HCT116 (cell line): ENCODE measurements at regions not wholly inside any gene's neighbourhood (a gene's known extent, or its start where the extent isn't known, plus 50 kb on each side); places are given as distances from the start of the nearest gene placed in this dataset.

Experiments used
- ATAC-seq: fragments of 200-7000 bp; cut with Tn5 transposase; 2 replicates; pipeline ENCODE4 v1.9.1; 2020; ENCODE audit warnings: mild to moderate bottlenecking, moderate library complexity
- BruUV-seq: library from RNA; stranded (reverse); fragments of 400-500 nt; replicated peaks from 2 replicates; lab custom pipeline; 2021; lab: Mats Ljungman, UMichigan
- CTCF ChIA-PET: fragments of 300-600 bp; sonication (Branson Sonifier 250); formaldehyde crosslinking; loops from one replicate; lab custom pipeline; 2021; ENCODE audit warnings: antibody characterized with exemption; lab: Charles Lee
- POLR2A ChIA-PET: fragments of 300-600, 350-600 bp; sonication (Branson Sonifier 250); formaldehyde crosslinking; loops from one replicate; lab custom pipeline; 2021; ENCODE audit warnings: antibody characterized with exemption; lab: Charles Lee
- RAD21 ChIA-PET, 2 experiments: fragments of 300-600 bp; sonication (Branson Sonifier 250); formaldehyde crosslinking; loops; one replicate each; lab custom pipeline; 2023; ENCODE audit warnings: low total read pairs in 2 of 2; ENCODE audit not compliant: uncharacterized antibody in 2 of 2, unreplicated experiment in 2 of 2, low non-redundant PET in 1 of 2; lab: Charles Lee
- DNase-seq: peaks from one replicate; pipeline ENCODE4 v3.0.0-alpha.2; 2010; ENCODE audit warnings: low read depth, low spot score
- H2AFZ ChIP-seq: fragments of 200-600 bp; shearing (Covaris generic), sonication (generic); 2 replicates; pipeline ENCODE4 v1.6.1; 2017; ENCODE audit warnings: low read depth, mixed run types, mixed read lengths, antibody characterized with exemption, low read length; ENCODE audit not compliant: poor library complexity, severe bottlenecking
- H3K27ac ChIP-seq: 2 replicates; pipeline ENCODE4 v1.5.1; 2012; ENCODE audit warnings: low read depth, low read length
- H3K27me3 ChIP-seq: fragments of 200-600 bp; sonication (generic); 2 replicates; pipeline ENCODE4 v1.6.1; 2016; ENCODE audit warnings: mixed run types, low read length, mixed read lengths; ENCODE audit not compliant: insufficient read depth
- H3K36me3 ChIP-seq, 2 experiments: fragments of 200-500 bp in 1 of 2; fragments of 200-600 bp in 1 of 2; sonication (Bioruptor generic) in 1 of 2; sonication (generic) in 1 of 2; 2 replicates each; pipeline versions ENCODE4 v1.5.1 to v1.6.1; 2014 to 2016; ENCODE audit warnings: low read length in 2 of 2, inconsistent platforms in 1 of 2, mixed read lengths in 1 of 2, mixed run types in 1 of 2; ENCODE audit not compliant: insufficient read depth in 2 of 2, control insufficient read depth in 1 of 2
- H3K4me1 ChIP-seq, 2 experiments: fragments of 200-600 bp in 1 of 2; sonication (generic) in 1 of 2; 2 replicates each; pipeline versions ENCODE4 v1.5.1 to v1.6.1; 2012 to 2017; ENCODE audit warnings: low read length in 2 of 2, inconsistent platforms in 1 of 2, mild to moderate bottlenecking in 1 of 2, mixed read lengths in 1 of 2, mixed run types in 1 of 2, moderate library complexity in 1 of 2; ENCODE audit not compliant: insufficient read depth in 2 of 2, control insufficient read depth in 1 of 2
- H3K4me2 ChIP-seq: fragments of 200-600 bp; sonication (generic); 2 replicates; pipeline ENCODE4 v1.6.1; 2017; ENCODE audit warnings: mixed run types, low read length, mixed read lengths
- H3K4me3 ChIP-seq, 2 experiments: fragments of 200-600 bp in 1 of 2; sonication (generic) in 1 of 2; replicated peaks in 1 of 2; 2 replicates each; pipeline ENCODE4 v1.5.1; 2011 to 2016; ENCODE audit warnings: low read length in 2 of 2, control low read depth in 1 of 2, low read depth in 1 of 2, mild to moderate bottlenecking in 1 of 2, mixed read lengths in 1 of 2, mixed run types in 1 of 2
- H3K79me2 ChIP-seq: fragments of 200-600 bp; sonication (generic); 2 replicates; pipeline ENCODE4 v1.6.1; 2017; ENCODE audit warnings: mild to moderate bottlenecking, mixed run types, low read length, moderate library complexity, mixed read lengths; ENCODE audit not compliant: insufficient read depth
- H3K9ac ChIP-seq: fragments of 200-600 bp; sonication (generic); 2 replicates; pipeline ENCODE4 v1.6.1; 2016; ENCODE audit warnings: low read length, mixed read lengths
- H3K9me2 ChIP-seq: fragments of 200-600 bp; sonication (generic), shearing (Covaris generic); 2 replicates; pipeline ENCODE4 v1.6.1; 2017; ENCODE audit warnings: mixed run types, mild to moderate bottlenecking, moderate library complexity; ENCODE audit not compliant: insufficient read depth
- H3K9me3 ChIP-seq, 2 experiments: fragments of 200-500 bp in 1 of 2; fragments of 200-600 bp in 1 of 2; sonication (Bioruptor generic) in 1 of 2; sonication (generic) in 1 of 2; 2 replicates each; pipeline ENCODE4 v1.6.1; 2014 to 2017; ENCODE audit warnings: low read length in 2 of 2, mixed read lengths in 2 of 2, inconsistent platforms in 1 of 2, low read depth in 1 of 2, mild to moderate bottlenecking in 1 of 2, mixed run types in 1 of 2, moderate library complexity in 1 of 2; ENCODE audit not compliant: control insufficient read depth in 1 of 2, insufficient read depth in 1 of 2
- H4K20me1 ChIP-seq: fragments of 200-600 bp; sonication (generic), shearing (Covaris generic); 2 replicates; pipeline ENCODE4 v1.6.1; 2017; ENCODE audit warnings: mixed run types, mild to moderate bottlenecking, moderate library complexity; ENCODE audit not compliant: insufficient read depth
- ATF3 ChIP-seq: IDR thresholded peaks from 2 replicates; pipeline ENCODE4 v1.6.1; 2012
- CBX3 ChIP-seq: IDR thresholded peaks from 2 replicates; pipeline ENCODE4 v1.6.1; 2012; ENCODE audit warnings: low read depth
- ELF1 ChIP-seq: IDR thresholded peaks from 2 replicates; pipeline ENCODE4 v1.6.1; 2012; ENCODE audit warnings: low read depth, borderline replicate concordance
- EZH2 ChIP-seq: fragments of 200-600 bp; sonication (generic); IDR thresholded peaks from 2 replicates; pipeline ENCODE4 v1.6.1; 2017; ENCODE audit warnings: antibody characterized with exemption, mixed run types
- EZH2phosphoT487 ChIP-seq: fragments of 200-600 bp; IDR thresholded peaks from 2 replicates; pipeline ENCODE4 v1.6.1; 2018; ENCODE audit warnings: antibody characterized with exemption, borderline replicate concordance
- FOSL1 ChIP-seq: IDR thresholded peaks from 2 replicates; pipeline ENCODE4 v1.6.1; 2012; ENCODE audit warnings: low read depth
- MAX ChIP-seq: IDR thresholded peaks from 2 replicates; pipeline ENCODE4 v1.6.1; 2012
- POLR2A ChIP-seq: IDR thresholded peaks from 2 replicates; pipeline ENCODE4 v1.7.0; 2011; ENCODE audit warnings: borderline replicate concordance; ENCODE audit not compliant: insufficient read depth, insufficient read length; ENCODE audit errors: extremely low read depth
- RAD21 ChIP-seq: IDR thresholded peaks from 2 replicates; pipeline ENCODE4 v1.6.1; 2012; ENCODE audit warnings: low read depth, mild to moderate bottlenecking
- SRF ChIP-seq: IDR thresholded peaks from 2 replicates; pipeline ENCODE4 v1.6.1; 2012; ENCODE audit warnings: low read depth
- TCF7L2 ChIP-seq: IDR thresholded peaks from 2 replicates; pipeline ENCODE4 v1.7.0; 2011; ENCODE audit warnings: borderline replicate concordance, inconsistent platforms; ENCODE audit not compliant: insufficient read depth, insufficient read length; ENCODE audit errors: extremely low read depth
- ZBTB33 ChIP-seq: IDR thresholded peaks from 2 replicates; pipeline ENCODE4 v1.6.1; 2011; ENCODE audit warnings: mild to moderate bottlenecking, low read length, moderate library complexity; ENCODE audit not compliant: insufficient replicate concordance; ENCODE audit errors: extremely low read depth
- ZNF274 ChIP-seq: fragments of 200-500 bp; sonication (Bioruptor generic); IDR thresholded peaks from 2 replicates; pipeline ENCODE4 v1.6.1; 2014; ENCODE audit warnings: mild to moderate bottlenecking, low read depth, low read length, inconsistent platforms
- intact Hi-C: fragments of 100-400 bp; cut with micrococcal nuclease; formaldehyde crosslinking; loops from 2 replicates; pipeline ENCODE4 v1.10.0; 2022

GRCh38 chr2:240369801-240370585 lies 65.5 kb upstream of the GPC1 start (continued):
- TF ChIP-seq ZBTB33, result no peak
- TF ChIP-seq RAD21, result no peak; the same call in 1 of the 2 replicates

- H3K4me2 ChIP-seq, result peak overlapping the region; percentile 82
- DNase-seq, result no peak
- H2AFZ ChIP-seq, result no peak overlapping the region
Observed at GRCh38 chr2:240371129-240372000, 64.1 kb upstream of the GPC1 start.

More at GRCh38 chr2:240371129-240372000, 64.1 kb upstream of the GPC1 start:
- intact Hi-C loops, result loop anchor here (5.0 kb wide), 1 partner anchor 139 kb away; no protein-coding TSS in a partner anchor
- Histone ChIP-seq H3K36me3 (no peaks in the 10 kb centered on the region), H3K9me3 (no peaks in the 10 kb centered on the region), H3K9ac (peak overlapping the region; percentile 66; the same call in 1 of the 2 replicates), H3K4me1 (peaks cover 56 to 69% of the 10 kb centered on the region in 2 experiments), H3K4me3 (no peak overlapping the region), H3K9me2 (no peaks in the 10 kb centered on the region), H3K27me3 (no peaks in the 10 kb centered on the region), H3K27ac (peak overlapping the region; percentile 63), H4K20me1 (no peaks in the 10 kb centered on the region), H3K79me2 (no peaks in the 10 kb centered on the region)
- ATAC-seq, result no peak
- TF ChIP-seq SRF (no peak), EZH2 (no peak), EZH2phosphoT487 (no peak), ZBTB33 (no peak), ZNF274 (no peak), POLR2A (no peak), TCF7L2 (no peak), ATF3 (no peak), CBX3 (no peak), ELF1 (no peak), MAX (no peak), FOSL1 (no peak)
- ChIA-PET CTCF (no interaction called here), POLR2A (interaction anchor here (0.9 kb wide), 1 partner anchor 17 kb away, joined by 3 read pairs; no protein-coding TSS in a partner anchor), RAD21 (no interaction called here)
- BruUV-seq, result no TSS peak
